IMR-90 (cell line): ENCODE measurements at regions not wholly inside any gene's neighbourhood (a gene's known extent, or its start where the extent isn't known, plus 50 kb on each side); places are given as distances from the start of the nearest gene placed in this dataset.

Source experiments
- ATAC-seq: fragments of 200-7000 bp; cut with Tn5 transposase; 2 replicates; pipeline ENCODE4 v1.9.1; 2020; ENCODE audit warnings: low read depth, mild to moderate bottlenecking, moderate library complexity
- BruUV-seq: library from RNA; stranded (reverse); fragments of 400-500 nt; replicated peaks from 2 replicates; lab custom pipeline; 2021; lab: Mats Ljungman, UMichigan
- CTCF ChIA-PET: fragments of 300-600 bp; formaldehyde crosslinking; extraction: SDS; loops from one replicate; lab custom pipeline; 2021; ENCODE audit warnings: antibody characterized with exemption; lab: Yijun Ruan, JAX
- POLR2A ChIA-PET: fragments of 300-600 bp; sonication (Branson Sonifier 250); formaldehyde crosslinking; loops from one replicate; lab custom pipeline; 2022; ENCODE audit warnings: antibody characterized with exemption; ENCODE audit not compliant: unreplicated experiment; lab: Charles Lee
- DNase-seq: peaks from one replicate; pipeline ENCODE4 v3.0.0; 2013
- H2AFZ ChIP-seq: replicated peaks from 2 replicates; pipeline ENCODE3; 2013; ENCODE audit warnings: low read length, mild to moderate bottlenecking; ENCODE audit not compliant: poor library complexity
- H2AK5ac ChIP-seq: 2 replicates; pipeline ENCODE4 v1.6.1; 2013; ENCODE audit warnings: low read depth, low read length, inconsistent platforms
- H2AK9ac ChIP-seq: replicated peaks from 2 replicates; pipeline ENCODE3; 2013; ENCODE audit warnings: mild to moderate bottlenecking, low read depth, low read length, moderate library complexity; ENCODE audit not compliant: poor library complexity
- H2BK120ac ChIP-seq: 2 replicates; pipeline ENCODE4 v1.6.1; 2013; ENCODE audit warnings: low read depth, low read length, inconsistent platforms
- H2BK15ac ChIP-seq: 3 replicates; pipeline ENCODE4 v1.6.1; 2013; ENCODE audit warnings: low read depth, low read length, inconsistent platforms
- H2BK20ac ChIP-seq: 2 replicates; pipeline ENCODE4 v1.6.1; 2013; ENCODE audit warnings: low read depth, mild to moderate bottlenecking, inconsistent platforms, low read length, moderate library complexity
- H2BK5ac ChIP-seq: 2 replicates; pipeline ENCODE4 v1.6.1; 2013; ENCODE audit warnings: mild to moderate bottlenecking, low read depth, low read length, inconsistent platforms; ENCODE audit not compliant: poor library complexity, severe bottlenecking
- H3K14ac ChIP-seq: replicated peaks from 2 replicates; pipeline ENCODE4 v1.6.1; 2013; ENCODE audit warnings: low read depth, low read length, inconsistent platforms
- H3K18ac ChIP-seq: 2 replicates; pipeline ENCODE4 v1.6.1; 2013; ENCODE audit warnings: low read depth, low read length, control low read depth
- H3K23ac ChIP-seq: 2 replicates; pipeline ENCODE4 v1.6.1; 2013; ENCODE audit warnings: low read depth, low read length, inconsistent platforms
- H3K27ac ChIP-seq: 2 replicates; pipeline ENCODE4 v1.5.1; 2013; ENCODE audit warnings: mild to moderate bottlenecking, control low read depth, low read length; ENCODE audit not compliant: insufficient read depth
- H3K27me3 ChIP-seq: 2 replicates; pipeline ENCODE4 v1.6.1; 2013; ENCODE audit warnings: low read length; ENCODE audit not compliant: control insufficient read depth, insufficient read depth
- H3K36me3 ChIP-seq: 2 replicates; pipeline ENCODE4 v1.6.1; 2013; ENCODE audit warnings: low read length, mixed read lengths; ENCODE audit not compliant: control insufficient read depth, insufficient read depth
- H3K4ac ChIP-seq: 2 replicates; pipeline ENCODE4 v1.6.1; 2013; ENCODE audit warnings: low read depth, low read length, inconsistent platforms
- H3K4me1 ChIP-seq: 2 replicates; pipeline ENCODE4 v1.6.1; 2013; ENCODE audit warnings: low read length, mixed read lengths; ENCODE audit not compliant: control insufficient read depth, insufficient read depth
- H3K4me2 ChIP-seq: 2 replicates; pipeline ENCODE4 v1.6.1; 2013; ENCODE audit warnings: low read depth, mild to moderate bottlenecking, control low read depth, low read length, moderate library complexity
- H3K4me3 ChIP-seq: 2 replicates; pipeline ENCODE4 v1.5.1; 2013; ENCODE audit warnings: low read depth, mild to moderate bottlenecking, control low read depth, low read length, moderate library complexity; ENCODE audit not compliant: insufficient read depth
- H3K56ac ChIP-seq: 2 replicates; pipeline ENCODE4 v1.6.1; 2013; ENCODE audit warnings: low read length, inconsistent platforms; ENCODE audit not compliant: insufficient read depth; ENCODE audit errors: extremely low read depth
- H3K79me1 ChIP-seq, 2 experiments: 2 replicates each; pipeline ENCODE4 v1.6.1; 2013; ENCODE audit warnings: low read length in 2 of 2, inconsistent platforms in 1 of 2, low read depth in 1 of 2
- H3K9ac ChIP-seq: 2 replicates; pipeline ENCODE4 v1.6.1; 2013; ENCODE audit warnings: low read depth, low read length, control low read depth
- H3K9me1 ChIP-seq: 2 replicates; pipeline ENCODE4 v1.6.1; 2013; ENCODE audit warnings: low read length, inconsistent platforms; ENCODE audit not compliant: insufficient read depth
- H3K9me3 ChIP-seq: 2 replicates; pipeline ENCODE4 v1.6.1; 2013; ENCODE audit warnings: low read length; ENCODE audit not compliant: control insufficient read depth, insufficient read depth
- H4K20me1 ChIP-seq: 2 replicates; pipeline ENCODE4 v1.6.1; 2013; ENCODE audit warnings: low read length, inconsistent platforms; ENCODE audit not compliant: insufficient read depth
- H4K5ac ChIP-seq: 2 replicates; pipeline ENCODE4 v1.6.1; 2013; ENCODE audit warnings: mild to moderate bottlenecking, low read depth, low read length, control low read depth
- H4K8ac ChIP-seq, 2 experiments: 2 replicates each; pipeline ENCODE4 v1.6.1; 2013; ENCODE audit warnings: low read depth in 2 of 2, low read length in 2 of 2, control low read depth in 1 of 2, inconsistent platforms in 1 of 2
- H4K91ac ChIP-seq: 2 replicates; pipeline ENCODE4 v1.6.1; 2013; ENCODE audit warnings: low read depth, low read length, inconsistent platforms; ENCODE audit not compliant: insufficient read depth
- BHLHE40 ChIP-seq: fragments of 150-350 bp; IDR thresholded peaks from 2 replicates; pipeline ENCODE4 v1.6.1; 2016; ENCODE audit warnings: mild to moderate bottlenecking, low read depth, low read length
- CEBPB ChIP-seq: IDR thresholded peaks from 2 replicates; pipeline ENCODE4 v1.6.1; 2012; ENCODE audit warnings: low read depth, low read length, improper control_type of control experiment
- CHD1 ChIP-seq: IDR thresholded peaks from 2 replicates; pipeline ENCODE4 v1.6.1; 2012; ENCODE audit warnings: low read depth, low read length, improper control_type of control experiment
- ELK1 ChIP-seq: fragments of 150-350 bp; IDR thresholded peaks from 2 replicates; pipeline ENCODE4 v1.6.1; 2016; ENCODE audit warnings: low read depth, mild to moderate bottlenecking, low read length, moderate library complexity, borderline replicate concordance
- FOS ChIP-seq: fragments of 150-350 bp; IDR thresholded peaks from 2 replicates; pipeline ENCODE4 v1.6.1; 2016; ENCODE audit warnings: low read depth, low read length
- MXI1 ChIP-seq: IDR thresholded peaks from 2 replicates; pipeline ENCODE4 v1.6.1; 2012; ENCODE audit warnings: low read depth, mild to moderate bottlenecking, low read length, moderate library complexity, borderline replicate concordance
- NFE2L2 ChIP-seq: fragments of 150-350 bp; IDR thresholded peaks from 2 replicates; pipeline ENCODE4 v1.6.1; 2016; ENCODE audit warnings: low read depth, mild to moderate bottlenecking, low read length
- RAD21 ChIP-seq: IDR thresholded peaks from 2 replicates; pipeline ENCODE4 v1.6.1; 2012; ENCODE audit warnings: low read length, improper control_type of control experiment
- RCOR1 ChIP-seq: IDR thresholded peaks from 2 replicates; pipeline ENCODE4 v1.6.1; 2012; ENCODE audit warnings: mild to moderate bottlenecking, low read length, improper control_type of control experiment; ENCODE audit not compliant: insufficient replicate concordance
- RFX5 ChIP-seq: IDR thresholded peaks from 2 replicates; pipeline ENCODE4 v1.8.0; 2012; ENCODE audit warnings: low read depth, mild to moderate bottlenecking, low read length, moderate library complexity
- SMC3 ChIP-seq: fragments of 150-350 bp; IDR thresholded peaks from 2 replicates; pipeline ENCODE4 v1.6.1; 2016; ENCODE audit warnings: low read depth, mild to moderate bottlenecking, antibody characterized with exemption, low read length, moderate library complexity
- WGBS, 2 experiments: methylation state at CpG; one replicate each; pipeline versions ENCODE4 v1.1.5 to v1.1.7; 2013; ENCODE audit warnings: missing lambda C conversion rate in 2 of 2; ENCODE audit not compliant: insufficient read length in 1 of 2; ENCODE audit errors: extremely low coverage in 2 of 2; 5-methylcytosine and 5-hydroxymethylcytosine counted together
- dilution Hi-C: fragments of 300-500 bp; cut with HindIII; formaldehyde crosslinking; loops from one replicate; pipeline ENCODE4 v1.14.3; 2018; ENCODE audit warnings: low sequenced_read_pairs; ENCODE audit not compliant: unreplicated experiment
- in situ Hi-C: fragments of 300-500 bp; cut with MboI; formaldehyde crosslinking; loops from 3 replicates; pipeline ENCODE4 v1.14.3; 2019; ENCODE audit warnings: low sequenced_read_pairs, inconsistent platforms, mixed read lengths
- intact Hi-C: fragments of 100-400 bp; cut with micrococcal nuclease; formaldehyde crosslinking; loops from 2 replicates; pipeline ENCODE4 v1.10.0; 2022
- TF ChIP-seq, protein P1 (sequence below): fragments of 150-350 bp; IDR thresholded peaks from 2 replicates; pipeline ENCODE4 v1.6.1; 2017; ENCODE audit warnings: mild to moderate bottlenecking, antibody characterized with exemption, low read length, low read depth
- TF ChIP-seq, protein P2 (sequence below): conservative IDR thresholded peaks from 2 replicates; pipeline ENCODE4 v1.5.1; 2012; ENCODE audit warnings: mild to moderate bottlenecking, low read depth, low read length, improper control_type of control experiment

GRCh38 chr2:81658227-81658626 lies 1353.7 kb upstream of the LRRTM1 start:
- H3K4me2 ChIP-seq = no peak overlapping the region
- H4K5ac ChIP-seq = no peak overlapping the region
- H3K4ac ChIP-seq = no peak overlapping the region
- H4K8ac ChIP-seq = no peak overlapping the region
- no peak overlapping the region for H2BK120ac ChIP-seq
- H4K91ac ChIP-seq = no peak overlapping the region
- peaks cover 6% of the 10 kb centered on the region; the same call in 1 of the 2 replicates for H3K9me3 ChIP-seq
- no peaks in the 10 kb centered on the region for H3K27me3 ChIP-seq
- CTCF ChIA-PET = no interaction called here
- H4K20me1 ChIP-seq = no peaks in the 10 kb centered on the region
- dilution Hi-C loops (no loop called here), intact Hi-C loops (no loop called here), in situ Hi-C loops (no loop called here)
- ATAC-seq (no peak), DNase-seq (peak; percentile 15)
- H3K9ac ChIP-seq = no peak overlapping the region
- BruUV-seq = no TSS peak
- no peak overlapping the region for H3K56ac ChIP-seq
- H2BK5ac ChIP-seq = no peak overlapping the region
- no peak overlapping the region for H2AK9ac ChIP-seq
- no peak overlapping the region for H3K18ac ChIP-seq
- no peaks in the 10 kb centered on the region for H3K79me1 ChIP-seq
- H3K23ac ChIP-seq = no peak overlapping the region
- H2BK15ac ChIP-seq = no peak overlapping the region
- POLR2A ChIA-PET = no interaction called here
- no peaks in the 10 kb centered on the region for H3K4me1 ChIP-seq
- no peak overlapping the region for H3K4me3 ChIP-seq
- no peak overlapping the region for H2AK5ac ChIP-seq
- H2BK20ac ChIP-seq = no peak overlapping the region
- H3K27ac ChIP-seq = no peak overlapping the region
- no peak overlapping the region for H2AFZ ChIP-seq
- no peak overlapping the region for H3K14ac ChIP-seq
- no peaks in the 10 kb centered on the region for H3K9me1 ChIP-seq
- no peak for TF ChIP-seq NFE2L2
- TF ChIP-seq, protein P1, sequence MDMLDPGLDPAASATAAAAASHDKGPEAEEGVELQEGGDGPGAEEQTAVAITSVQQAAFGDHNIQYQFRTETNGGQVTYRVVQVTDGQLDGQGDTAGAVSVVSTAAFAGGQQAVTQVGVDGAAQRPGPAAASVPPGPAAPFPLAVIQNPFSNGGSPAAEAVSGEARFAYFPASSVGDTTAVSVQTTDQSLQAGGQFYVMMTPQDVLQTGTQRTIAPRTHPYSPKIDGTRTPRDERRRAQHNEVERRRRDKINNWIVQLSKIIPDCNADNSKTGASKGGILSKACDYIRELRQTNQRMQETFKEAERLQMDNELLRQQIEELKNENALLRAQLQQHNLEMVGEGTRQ = no peak
- TF ChIP-seq SMC3 = no peak
- no peak for TF ChIP-seq RCOR1
- TF ChIP-seq BHLHE40 = no peak
- TF ChIP-seq FOS = no peak
- TF ChIP-seq RFX5 = no peak
- no peak for TF ChIP-seq MXI1
- TF ChIP-seq ELK1 = no peak
- no peak for TF ChIP-seq CHD1
- no peak for TF ChIP-seq RAD21
- TF ChIP-seq, protein P2, sequence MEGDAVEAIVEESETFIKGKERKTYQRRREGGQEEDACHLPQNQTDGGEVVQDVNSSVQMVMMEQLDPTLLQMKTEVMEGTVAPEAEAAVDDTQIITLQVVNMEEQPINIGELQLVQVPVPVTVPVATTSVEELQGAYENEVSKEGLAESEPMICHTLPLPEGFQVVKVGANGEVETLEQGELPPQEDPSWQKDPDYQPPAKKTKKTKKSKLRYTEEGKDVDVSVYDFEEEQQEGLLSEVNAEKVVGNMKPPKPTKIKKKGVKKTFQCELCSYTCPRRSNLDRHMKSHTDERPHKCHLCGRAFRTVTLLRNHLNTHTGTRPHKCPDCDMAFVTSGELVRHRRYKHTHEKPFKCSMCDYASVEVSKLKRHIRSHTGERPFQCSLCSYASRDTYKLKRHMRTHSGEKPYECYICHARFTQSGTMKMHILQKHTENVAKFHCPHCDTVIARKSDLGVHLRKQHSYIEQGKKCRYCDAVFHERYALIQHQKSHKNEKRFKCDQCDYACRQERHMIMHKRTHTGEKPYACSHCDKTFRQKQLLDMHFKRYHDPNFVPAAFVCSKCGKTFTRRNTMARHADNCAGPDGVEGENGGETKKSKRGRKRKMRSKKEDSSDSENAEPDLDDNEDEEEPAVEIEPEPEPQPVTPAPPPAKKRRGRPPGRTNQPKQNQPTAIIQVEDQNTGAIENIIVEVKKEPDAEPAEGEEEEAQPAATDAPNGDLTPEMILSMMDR = no peak
- TF ChIP-seq CEBPB = no peak
- 87% methylated on average over 2 of the region's 4 CpGs; no CpG with 5 or more reads in 1 of the 2 experiments for WGBS, 2 experiments
- H3K36me3 ChIP-seq = no peaks in the 10 kb centered on the region
